ENCODE measurements at regions not wholly inside any gene's neighbourhood (a gene's known extent, or its start where the extent isn't known, plus 50 kb on each side); places are given as distances from the start of the nearest gene placed in this dataset.

GRCh38 chr4:130393642-130394041 is 1297.7 kb downstream of the C4orf33 start:
- no peak for DNase-seq

GRCh38 chr4:130395871-130396270 is 1299.9 kb downstream of the C4orf33 start:
- no peak for DNase-seq

- DNase-seq, result no peak
These were observed 1307.3 kb downstream of the C4orf33 start for GRCh38 chr4:130403221-130403620.

GRCh38 chr4:130416228-130416627 is 1320.3 kb downstream of the C4orf33 start:
- no peak for DNase-seq

GRCh38 chr4:130419211-130419975 is 1323.4 kb downstream of the C4orf33 start:
- no peak for DNase-seq

- DNase-seq, result no peak
These were observed 1326.3 kb downstream of the C4orf33 start for GRCh38 chr4:130422261-130422660.

- DNase-seq, result no peak
These were observed 1328.3 kb downstream of the C4orf33 start for GRCh38 chr4:130424211-130424610.

GRCh38 chr4:130432289-130432688 is 1336.3 kb downstream of the C4orf33 start:
- no peak for DNase-seq

GRCh38 chr4:130449741-130450140 is 1353.8 kb downstream of the C4orf33 start:
- DNase-seq, result no peak

- no peak for DNase-seq
These were observed 1372.4 kb downstream of the C4orf33 start for GRCh38 chr4:130468340-130468739.

- DNase-seq, result no peak
These were observed 1382.5 kb downstream of the C4orf33 start for GRCh38 chr4:130478406-130478805.

GRCh38 chr4:130479020-130479419 is 1383.1 kb downstream of the C4orf33 start:
- no peak for DNase-seq

GRCh38 chr4:130479674-130480073 is 1383.7 kb downstream of the C4orf33 start:
- no peak for DNase-seq

- no peak for DNase-seq
These were observed 1388.9 kb downstream of the C4orf33 start for GRCh38 chr4:130484826-130485225.

- no peak for DNase-seq
These were observed 1389.4 kb downstream of the C4orf33 start for GRCh38 chr4:130485371-130485770.

GRCh38 chr4:130486186-130486585 is 1390.2 kb downstream of the C4orf33 start:
- DNase-seq, result no peak

- DNase-seq, result no peak
These were observed 1390.9 kb downstream of the C4orf33 start for GRCh38 chr4:130486841-130487240.

- no peak for DNase-seq
These were observed 1414.7 kb downstream of the C4orf33 start for GRCh38 chr4:130510661-130511060.

- no peak for DNase-seq
These were observed 1415.8 kb downstream of the C4orf33 start for GRCh38 chr4:130511776-130512175.

- DNase-seq, result no peak
These were observed 1428.1 kb downstream of the C4orf33 start for GRCh38 chr4:130524057-130524456.

GRCh38 chr4:130530505-130530904 is 1434.6 kb downstream of the C4orf33 start:
- DNase-seq, result no peak

GRCh38 chr4:130534651-130535050 is 1438.7 kb downstream of the C4orf33 start:
- no peak for DNase-seq

- DNase-seq, result no peak
These were observed 1447.0 kb downstream of the C4orf33 start for GRCh38 chr4:130542953-130543352.

- DNase-seq, result no peak
These were observed 1449.2 kb downstream of the C4orf33 start for GRCh38 chr4:130545171-130545570.

GRCh38 chr4:130545596-130545995 is 1449.6 kb downstream of the C4orf33 start:
- DNase-seq, result no peak
